H1 (cell line): ENCODE measurements at regions not wholly inside any gene's neighbourhood (a gene's known extent, or its start where the extent isn't known, plus 50 kb on each side); places are given as distances from the start of the nearest gene placed in this dataset.

Source experiments
- CTCF ChIA-PET: fragments of 300-600 bp; sonication (Branson Sonifier 250); formaldehyde crosslinking; loops from one replicate; lab custom pipeline; 2021; ENCODE audit not compliant: partially characterized antibody; lab: Charles Lee
- POLR2A ChIA-PET: fragments of 300-600 bp; sonication (Branson Sonifier 250); formaldehyde crosslinking; loops from one replicate; lab custom pipeline; 2021; ENCODE audit warnings: inconsistent platforms; ENCODE audit not compliant: partially characterized antibody; lab: Charles Lee
- DNase-seq, 2 experiments: peaks; one replicate each; pipeline versions ENCODE4 v3.0.0 to v3.0.0-alpha.2; 2010 to 2022; ENCODE audit warnings: low spot score in 2 of 2, low read depth in 1 of 2, mixed read lengths in 1 of 2
- FAIRE-seq: peaks from 2 replicates; lab custom pipeline; 2011; peaks lifted over from hg19 to GRCh38; lab: Jason Lieb, UNC
- H2AFZ ChIP-seq: 2 replicates; pipeline ENCODE4 v1.8.1; 2012; ENCODE audit warnings: low read length, inconsistent platforms
- H2AK5ac ChIP-seq: 2 replicates; pipeline ENCODE4 v1.6.1; 2013; ENCODE audit warnings: low read depth, low read length
- H2BK120ac ChIP-seq: replicated peaks from 2 replicates; pipeline ENCODE3; 2013; ENCODE audit warnings: low read depth, low read length, inconsistent platforms
- H2BK12ac ChIP-seq: 2 replicates; pipeline ENCODE4 v1.6.1; 2013; ENCODE audit warnings: low read depth, low read length
- H2BK15ac ChIP-seq: 2 replicates; pipeline ENCODE4 v1.6.1; 2013; ENCODE audit warnings: low read length
- H2BK20ac ChIP-seq: 2 replicates; pipeline ENCODE4 v1.6.1; 2013; ENCODE audit warnings: low read length
- H2BK5ac ChIP-seq: 2 replicates; pipeline ENCODE4 v1.6.1; 2013; ENCODE audit warnings: low read depth, low read length
- H3K14ac ChIP-seq: 2 replicates; pipeline ENCODE4 v1.6.1; 2013; ENCODE audit warnings: inconsistent platforms; ENCODE audit not compliant: insufficient read length
- H3K18ac ChIP-seq: 2 replicates; pipeline ENCODE4 v1.6.1; 2013; ENCODE audit warnings: low read length; ENCODE audit errors: extremely low read depth
- H3K23ac ChIP-seq: 2 replicates; pipeline ENCODE4 v1.6.1; 2013; ENCODE audit warnings: inconsistent platforms; ENCODE audit not compliant: insufficient read length
- H3K23me2 ChIP-seq: 2 replicates; pipeline ENCODE4 v1.6.1; 2013; ENCODE audit warnings: low read depth, low read length
- H3K27ac ChIP-seq: 2 replicates; pipeline ENCODE4 v1.6.1; 2011; ENCODE audit warnings: low read depth, low read length, inconsistent platforms
- H3K27me3 ChIP-seq, 4 experiments: replicated peaks in 1 of 4; 1 replicate in 1 of 4; 2 replicates in 3 of 4; pipeline versions ENCODE4 v1.6.1 to v1.8.1; 2011 to 2013; ENCODE audit warnings: low read length in 3 of 4, mild to moderate bottlenecking in 3 of 4, inconsistent platforms in 2 of 4, mixed read lengths in 2 of 4, moderate library complexity in 1 of 4; ENCODE audit not compliant: control insufficient read depth in 3 of 4, insufficient read depth in 3 of 4; ENCODE audit errors: extremely low read depth in 1 of 4
- H3K36me3 ChIP-seq, 4 experiments: 2 replicates each; pipeline versions ENCODE4 v1.6.1 to v1.8.1; 2011 to 2013; ENCODE audit warnings: mild to moderate bottlenecking in 4 of 4, low read length in 3 of 4, moderate library complexity in 2 of 4, control low read depth in 1 of 4, inconsistent platforms in 1 of 4; ENCODE audit not compliant: insufficient read depth in 4 of 4, control insufficient read depth in 2 of 4
- H3K4ac ChIP-seq: replicated peaks from 2 replicates; pipeline ENCODE3; 2013; ENCODE audit warnings: low read length, low read depth, mixed read lengths, inconsistent platforms; ENCODE audit not compliant: insufficient read length
- H3K4me1 ChIP-seq, 4 experiments: replicated peaks in 1 of 4; 1 replicate in 1 of 4; 2 replicates in 3 of 4; pipeline versions ENCODE4 v1.6.1 to v1.8.1; 2011 to 2013; ENCODE audit warnings: low read length in 3 of 4, inconsistent platforms in 2 of 4, mixed read lengths in 1 of 4; ENCODE audit not compliant: insufficient read depth in 4 of 4, control insufficient read depth in 3 of 4
- H3K4me2 ChIP-seq, 2 experiments: 2 replicates each; pipeline versions ENCODE4 v1.6.1 to v1.8.1; 2011 to 2013; ENCODE audit warnings: low read depth in 2 of 2, low read length in 2 of 2, control low read depth in 1 of 2, inconsistent platforms in 1 of 2, mild to moderate bottlenecking in 1 of 2; ENCODE audit not compliant: insufficient read depth in 1 of 2
- H3K4me3 ChIP-seq, 4 experiments: fragments of 200-600, 300-600 bp in 1 of 4; sonication (generic), shearing (Covaris generic), sonication (Bioruptor Twin) in 1 of 4; 2 replicates each; pipeline versions ENCODE4 v1.5.1 to v1.8.1; 2011 to 2016; ENCODE audit warnings: low read length in 4 of 4, low read depth in 3 of 4, control low read depth in 2 of 4, inconsistent platforms in 2 of 4, mild to moderate bottlenecking in 2 of 4, mixed read lengths in 1 of 4, moderate library complexity in 1 of 4; ENCODE audit not compliant: insufficient read depth in 2 of 4; ENCODE audit errors: extremely low read depth in 1 of 4
- H3K56ac ChIP-seq: replicated peaks from 2 replicates; pipeline ENCODE3; 2013; ENCODE audit warnings: low read depth, mild to moderate bottlenecking, mixed read lengths, low read length, inconsistent platforms; ENCODE audit not compliant: insufficient read length
- H3K79me1 ChIP-seq: 2 replicates; pipeline ENCODE4 v1.6.1; 2013; ENCODE audit warnings: low read depth, low read length, control low read depth
- H3K79me2 ChIP-seq, 2 experiments: 2 replicates each; pipeline versions ENCODE4 v1.6.1 to v1.8.1; 2012 to 2013; ENCODE audit warnings: low read length in 2 of 2, mild to moderate bottlenecking in 2 of 2, inconsistent platforms in 1 of 2; ENCODE audit not compliant: insufficient read depth in 2 of 2, control insufficient read depth in 1 of 2
- H3K9ac ChIP-seq, 4 experiments: replicated peaks in 1 of 4; 1 replicate in 1 of 4; 2 replicates in 3 of 4; pipeline versions ENCODE4 v1.6.1 to v1.8.1; 2011 to 2013; ENCODE audit warnings: low read depth in 3 of 4, low read length in 3 of 4, control low read depth in 2 of 4, mild to moderate bottlenecking in 2 of 4, moderate library complexity in 2 of 4, inconsistent platforms in 1 of 4; ENCODE audit errors: extremely low read depth in 1 of 4
- H3K9me3 ChIP-seq, 2 experiments: 2 replicates each; pipeline versions ENCODE4 v1.6.1 to v1.8.1; 2012 to 2013; ENCODE audit warnings: mild to moderate bottlenecking in 2 of 2, moderate library complexity in 2 of 2, control low read depth in 1 of 2, inconsistent platforms in 1 of 2, low read depth in 1 of 2, low read length in 1 of 2, mixed read lengths in 1 of 2; ENCODE audit not compliant: insufficient read depth in 2 of 2
- H4K20me1 ChIP-seq, 2 experiments: replicated peaks in 1 of 2; 2 replicates each; pipeline versions ENCODE3 to v1.8.1; 2011 to 2013; ENCODE audit warnings: inconsistent platforms in 2 of 2, low read length in 2 of 2, mild to moderate bottlenecking in 1 of 2; ENCODE audit not compliant: insufficient read depth in 2 of 2, control insufficient read depth in 1 of 2
- H4K5ac ChIP-seq: 2 replicates; pipeline ENCODE4 v1.6.1; 2013; ENCODE audit warnings: low read length, low read depth, mixed read lengths, inconsistent platforms; ENCODE audit not compliant: insufficient read length
- H4K8ac ChIP-seq: 2 replicates; pipeline ENCODE4 v1.8.0; 2013; ENCODE audit warnings: mild to moderate bottlenecking, moderate library complexity, low read length, inconsistent platforms; ENCODE audit not compliant: insufficient read depth; ENCODE audit errors: extremely low read depth
- H4K91ac ChIP-seq: replicated peaks from 2 replicates; pipeline ENCODE3; 2013; ENCODE audit warnings: low read length, mixed read lengths, inconsistent platforms; ENCODE audit not compliant: insufficient read length
- BCL11A ChIP-seq, 2 experiments: IDR thresholded peaks; one replicate each; pipeline ENCODE4 v1.6.1; 2011; ENCODE audit warnings: low read depth in 2 of 2, low read length in 2 of 2, mild to moderate bottlenecking in 2 of 2
- EGR1 ChIP-seq: IDR thresholded peaks from 2 replicates; pipeline ENCODE4 v1.6.1; 2011; ENCODE audit warnings: low read depth, low read length, borderline replicate concordance
- KDM4A ChIP-seq: IDR thresholded peaks from one replicate; pipeline ENCODE4 v1.7.1; 2012; ENCODE audit warnings: low read depth, mild to moderate bottlenecking, moderate library complexity, low read length, inconsistent platforms; ENCODE audit not compliant: severe bottlenecking
- RBBP5 ChIP-seq: IDR thresholded peaks from 2 replicates; pipeline ENCODE4 v1.7.1; 2012; ENCODE audit warnings: low read depth, mild to moderate bottlenecking, inconsistent platforms, low read length, moderate library complexity, borderline replicate concordance
- WGBS, 2 experiments: shearing (Covaris generic) in 1 of 2; methylation state at CpG; one replicate each; pipeline versions ENCODE4 v1.1.6 to v1.1.7; 2013 to 2015; ENCODE audit warnings: low lambda C conversion rate in 2 of 2, mixed read lengths in 2 of 2, inconsistent platforms in 1 of 2, low coverage in 1 of 2, missing lambda C conversion rate in 1 of 2; ENCODE audit not compliant: insufficient replicate concordance in 2 of 2, insufficient coverage in 1 of 2, insufficient read length in 1 of 2; ENCODE audit errors: extremely low coverage in 1 of 2, missing lambda C conversion rate in 1 of 2; 5-methylcytosine and 5-hydroxymethylcytosine counted together

GRCh38 chr4:152074088-152074437, 313.3 kb upstream of the GATB start:
- Histone ChIP-seq H2BK12ac (no peak overlapping the region), H3K4me1 (peaks cover 0 to 5% (median 2%) of the 10 kb centered on the region in 4 experiments; a peak in 4 of 7 replicates), H3K4me3 (no peak overlapping the region), H3K27me3 (no peaks in the 10 kb centered on the region; a peak in 1 of 7 replicates), H2BK5ac (no peak overlapping the region), H3K23ac (no peak overlapping the region), H2BK20ac (no peak overlapping the region), H4K5ac (no peak overlapping the region), H2AFZ (no peak overlapping the region), H3K4me2 (no peak overlapping the region), H3K9me3 (no peaks in the 10 kb centered on the region), H3K36me3 (no peaks in the 10 kb centered on the region), H3K79me2 (no peaks in the 10 kb centered on the region), H2BK15ac (no peak overlapping the region), H3K56ac (no peak overlapping the region), H3K9ac (no peak overlapping the region), H3K14ac (no peak overlapping the region), H2AK5ac (no peak overlapping the region), H3K18ac (no peak overlapping the region), H3K27ac (no peak overlapping the region), H4K20me1 (no peaks in the 10 kb centered on the region), H3K4ac (no peak overlapping the region), H4K8ac (no peak overlapping the region)
- CTCF ChIA-PET, result interaction anchor here (0.7 to 1.9 kb wide), 4 partner anchors 9 to 28 kb away, joined by 3 read pairs; no protein-coding TSS in a partner anchor
- FAIRE-seq (no peak), DNase-seq (no peak)
- 86% methylated on average over 1 of the region's 1 CpG; no CpG with 5 or more reads in 1 of the 2 experiments for WGBS, 2 experiments
- POLR2A ChIA-PET, result no interaction called here
- TF ChIP-seq RBBP5 (no peak), KDM4A (no peak), EGR1 (no peak), BCL11A (IDR thresholded peaks at IDR 0.05; ENCODE audit: low read depth in 2 of 2, low read length in 2 of 2) (no peak)
- TF ChIP-seq, all 59 proteins: peak for 0
- Histone ChIP-seq H4K91ac (no peak overlapping the region), H3K79me1 (no peaks in the 10 kb centered on the region), H2BK120ac (no peak overlapping the region), H3K23me2 (peaks cover 2% of the 10 kb centered on the region; the same call in 1 of the 2 replicates)
